Panc1 (cell line): ENCODE measurements at regions not wholly inside any gene's neighbourhood (a gene's known extent, or its start where the extent isn't known, plus 50 kb on each side); places are given as distances from the start of the nearest gene placed in this dataset.

Source experiments
- ATAC-seq: fragments of 200-7000 bp; cut with Tn5 transposase; 2 replicates; pipeline ENCODE4 v1.9.1; 2020; ENCODE audit warnings: mild to moderate bottlenecking, moderate library complexity
- BruUV-seq: library from RNA; stranded (reverse); fragments of 400-500 nt; replicated peaks from 2 replicates; lab custom pipeline; 2021; lab: Mats Ljungman, UMichigan
- CTCF ChIA-PET: fragments of 300-600 bp; sonication (Branson Sonifier 250); formaldehyde crosslinking; loops from one replicate; lab custom pipeline; 2022; ENCODE audit warnings: antibody characterized with exemption; lab: Charles Lee
- POLR2A ChIA-PET: fragments of 300-600 bp; sonication (Branson Sonifier 250); formaldehyde crosslinking; loops from one replicate; lab custom pipeline; 2022; ENCODE audit warnings: antibody characterized with exemption; lab: Charles Lee
- DNase-seq: peaks from one replicate; pipeline ENCODE4 v3.0.0-alpha.2; 2010; ENCODE audit warnings: low read depth, low spot score
- H3K27ac ChIP-seq: 2 replicates; pipeline ENCODE4 v1.5.1; 2011; ENCODE audit warnings: mild to moderate bottlenecking, low read length, inconsistent platforms
- H3K27me3 ChIP-seq: fragments of 200-500 bp; sonication (Bioruptor generic); 2 replicates; pipeline ENCODE4 v1.6.0; 2014; ENCODE audit warnings: low read length, inconsistent platforms; ENCODE audit not compliant: control insufficient read depth, insufficient read depth
- H3K36me3 ChIP-seq: fragments of 200-500 bp; sonication (Bioruptor generic); 2 replicates; pipeline ENCODE4 v1.5.1; 2014; ENCODE audit warnings: inconsistent platforms, mild to moderate bottlenecking, low read length, moderate library complexity; ENCODE audit not compliant: control insufficient read depth, insufficient read depth
- H3K4me1 ChIP-seq: 2 replicates; pipeline ENCODE4 v1.5.1; 2011; ENCODE audit warnings: inconsistent platforms, mild to moderate bottlenecking, low read length, moderate library complexity; ENCODE audit not compliant: control insufficient read depth, insufficient read depth
- H3K4me3 ChIP-seq, 2 experiments: 2 replicates each; pipeline ENCODE4 v1.5.1; 2011 to 2012; ENCODE audit warnings: low read depth in 2 of 2, low read length in 2 of 2, mild to moderate bottlenecking in 2 of 2, inconsistent platforms in 1 of 2, moderate library complexity in 1 of 2
- H3K9me3 ChIP-seq: fragments of 200-500 bp; sonication (Bioruptor generic); 2 replicates; pipeline ENCODE4 v1.5.1; 2014; ENCODE audit warnings: low read depth, mild to moderate bottlenecking, inconsistent platforms, low read length, moderate library complexity; ENCODE audit not compliant: control insufficient read depth, insufficient read depth
- POLR2AphosphoS5 ChIP-seq: IDR thresholded peaks from 2 replicates; pipeline ENCODE4 v1.6.1; 2012; ENCODE audit warnings: mild to moderate bottlenecking, low read depth, low read length, moderate library complexity
- SIN3A ChIP-seq: IDR thresholded peaks from 2 replicates; pipeline ENCODE4 v1.6.1; 2012; ENCODE audit warnings: low read depth, mild to moderate bottlenecking, low read length, moderate library complexity, borderline replicate concordance; ENCODE audit not compliant: insufficient read depth
- TCF7L2 ChIP-seq: IDR thresholded peaks from 2 replicates; pipeline ENCODE4 v1.6.1; 2011; ENCODE audit warnings: mild to moderate bottlenecking, low read depth, low read length, inconsistent platforms
- in situ Hi-C: cut with HindIII; loops from 2 replicates; pipeline ENCODE4 v1.10.0; 2016; ENCODE audit warnings: low sequenced_read_pairs, low pct_unique_long_range_greater_than_20kb
- intact Hi-C: fragments of 100-400 bp; cut with micrococcal nuclease; formaldehyde crosslinking; loops from one replicate; pipeline ENCODE4 v1.10.0; 2022; ENCODE audit not compliant: unreplicated experiment
- TF ChIP-seq, protein P1 (sequence below), 2 experiments: IDR thresholded peaks; 2 replicates each; pipeline ENCODE4 v1.6.1; 2011 to 2012; ENCODE audit warnings: low read depth in 2 of 2, control low read depth in 1 of 2, low read length in 1 of 2, mild to moderate bottlenecking in 1 of 2, moderate library complexity in 1 of 2; ENCODE audit not compliant: insufficient read depth in 1 of 2
- TF ChIP-seq, protein P2 (sequence below): fragments of 450-650 bp; IDR thresholded peaks from 2 replicates; pipeline ENCODE4 v1.5.1; 2017; ENCODE audit warnings: mild to moderate bottlenecking

DNA sequence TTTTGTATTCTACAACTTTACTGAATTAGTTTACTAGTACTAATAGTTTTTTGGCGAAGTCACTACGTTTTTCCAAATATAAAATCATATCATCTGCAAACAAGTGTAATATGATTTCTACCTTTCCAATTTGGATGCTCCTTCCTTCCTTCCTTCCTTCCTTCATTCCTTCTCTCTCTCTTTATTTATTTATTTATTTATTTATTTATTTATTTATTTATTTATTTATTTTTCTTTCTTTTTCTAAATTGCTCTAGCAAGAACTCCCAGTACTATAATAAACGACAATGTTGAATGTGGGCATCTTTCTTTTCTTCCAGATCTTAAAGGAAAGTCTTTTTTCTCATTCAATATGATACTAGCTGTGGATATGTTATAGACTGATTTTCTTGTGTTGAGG lies 656.0 kb upstream of the LUZP2 start:
- in situ Hi-C loops (no loop called here), intact Hi-C loops (no loop called here)
- DNase-seq: no peak
- BruUV-seq: no TSS peak
- no peaks in the 10 kb centered on the region for H3K36me3 ChIP-seq
- H3K9me3 ChIP-seq: no peaks in the 10 kb centered on the region; the same call in 1 of the 2 replicates
- no peak for ATAC-seq
- no peak overlapping the region for H3K27ac ChIP-seq
- no peak overlapping the region for H3K4me3 ChIP-seq
- TF ChIP-seq, protein P1, sequence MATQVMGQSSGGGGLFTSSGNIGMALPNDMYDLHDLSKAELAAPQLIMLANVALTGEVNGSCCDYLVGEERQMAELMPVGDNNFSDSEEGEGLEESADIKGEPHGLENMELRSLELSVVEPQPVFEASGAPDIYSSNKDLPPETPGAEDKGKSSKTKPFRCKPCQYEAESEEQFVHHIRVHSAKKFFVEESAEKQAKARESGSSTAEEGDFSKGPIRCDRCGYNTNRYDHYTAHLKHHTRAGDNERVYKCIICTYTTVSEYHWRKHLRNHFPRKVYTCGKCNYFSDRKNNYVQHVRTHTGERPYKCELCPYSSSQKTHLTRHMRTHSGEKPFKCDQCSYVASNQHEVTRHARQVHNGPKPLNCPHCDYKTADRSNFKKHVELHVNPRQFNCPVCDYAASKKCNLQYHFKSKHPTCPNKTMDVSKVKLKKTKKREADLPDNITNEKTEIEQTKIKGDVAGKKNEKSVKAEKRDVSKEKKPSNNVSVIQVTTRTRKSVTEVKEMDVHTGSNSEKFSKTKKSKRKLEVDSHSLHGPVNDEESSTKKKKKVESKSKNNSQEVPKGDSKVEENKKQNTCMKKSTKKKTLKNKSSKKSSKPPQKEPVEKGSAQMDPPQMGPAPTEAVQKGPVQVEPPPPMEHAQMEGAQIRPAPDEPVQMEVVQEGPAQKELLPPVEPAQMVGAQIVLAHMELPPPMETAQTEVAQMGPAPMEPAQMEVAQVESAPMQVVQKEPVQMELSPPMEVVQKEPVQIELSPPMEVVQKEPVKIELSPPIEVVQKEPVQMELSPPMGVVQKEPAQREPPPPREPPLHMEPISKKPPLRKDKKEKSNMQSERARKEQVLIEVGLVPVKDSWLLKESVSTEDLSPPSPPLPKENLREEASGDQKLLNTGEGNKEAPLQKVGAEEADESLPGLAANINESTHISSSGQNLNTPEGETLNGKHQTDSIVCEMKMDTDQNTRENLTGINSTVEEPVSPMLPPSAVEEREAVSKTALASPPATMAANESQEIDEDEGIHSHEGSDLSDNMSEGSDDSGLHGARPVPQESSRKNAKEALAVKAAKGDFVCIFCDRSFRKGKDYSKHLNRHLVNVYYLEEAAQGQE (IDR thresholded peaks at IDR 0.05; ENCODE audit: insufficient read depth in 1 of 2, low read depth in 2 of 2, low read length in 1 of 2): no peak
- TF ChIP-seq TCF7L2: no peak
- TF ChIP-seq, protein P2, sequence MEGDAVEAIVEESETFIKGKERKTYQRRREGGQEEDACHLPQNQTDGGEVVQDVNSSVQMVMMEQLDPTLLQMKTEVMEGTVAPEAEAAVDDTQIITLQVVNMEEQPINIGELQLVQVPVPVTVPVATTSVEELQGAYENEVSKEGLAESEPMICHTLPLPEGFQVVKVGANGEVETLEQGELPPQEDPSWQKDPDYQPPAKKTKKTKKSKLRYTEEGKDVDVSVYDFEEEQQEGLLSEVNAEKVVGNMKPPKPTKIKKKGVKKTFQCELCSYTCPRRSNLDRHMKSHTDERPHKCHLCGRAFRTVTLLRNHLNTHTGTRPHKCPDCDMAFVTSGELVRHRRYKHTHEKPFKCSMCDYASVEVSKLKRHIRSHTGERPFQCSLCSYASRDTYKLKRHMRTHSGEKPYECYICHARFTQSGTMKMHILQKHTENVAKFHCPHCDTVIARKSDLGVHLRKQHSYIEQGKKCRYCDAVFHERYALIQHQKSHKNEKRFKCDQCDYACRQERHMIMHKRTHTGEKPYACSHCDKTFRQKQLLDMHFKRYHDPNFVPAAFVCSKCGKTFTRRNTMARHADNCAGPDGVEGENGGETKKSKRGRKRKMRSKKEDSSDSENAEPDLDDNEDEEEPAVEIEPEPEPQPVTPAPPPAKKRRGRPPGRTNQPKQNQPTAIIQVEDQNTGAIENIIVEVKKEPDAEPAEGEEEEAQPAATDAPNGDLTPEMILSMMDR: no peak
- no peak for TF ChIP-seq SIN3A
- TF ChIP-seq POLR2AphosphoS5: no peak
- ChIA-PET POLR2A (no interaction called here), CTCF (no interaction called here)
- H3K4me1 ChIP-seq: no peaks in the 10 kb centered on the region
- H3K27me3 ChIP-seq: no peaks in the 10 kb centered on the region

DNA sequence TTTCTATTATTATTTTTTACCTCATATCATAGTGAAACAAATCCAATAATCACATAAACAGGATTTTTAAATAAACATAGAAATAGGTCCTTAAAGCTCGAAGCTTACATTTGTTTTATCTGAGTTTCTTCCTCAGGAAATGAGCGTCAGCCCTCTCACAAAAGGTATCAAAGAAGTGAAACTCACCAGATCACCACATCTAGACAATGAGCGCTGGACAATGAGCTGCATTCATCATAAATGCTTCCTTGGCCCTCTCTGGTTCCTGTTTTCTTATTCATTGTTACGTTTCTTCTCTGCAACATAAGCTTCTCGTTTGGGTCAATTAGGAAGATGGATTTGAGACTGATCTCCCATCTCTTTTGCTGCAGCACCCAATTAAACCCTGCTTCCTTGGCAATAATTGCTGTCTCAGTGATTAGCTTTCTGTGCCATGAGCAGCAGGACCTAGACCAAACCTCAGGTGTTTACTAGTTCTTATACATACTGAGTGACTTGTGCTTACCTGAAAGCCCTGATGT lies 649.9 kb upstream of the LUZP2 start:
- H3K9me3 ChIP-seq: no peaks in the 10 kb centered on the region
- POLR2A ChIA-PET: no interaction called here
- CTCF ChIA-PET: no interaction called here
- DNase-seq (no peak), ATAC-seq (no peak)
- H3K4me3 ChIP-seq: no peak overlapping the region
- in situ Hi-C loops: no loop called here
- BruUV-seq: no TSS peak
- no peak overlapping the region for H3K27ac ChIP-seq
- no peak for TF ChIP-seq TCF7L2
- TF ChIP-seq, protein P1 (IDR thresholded peaks at IDR 0.05; ENCODE audit: insufficient read depth in 1 of 2, low read depth in 2 of 2, low read length in 1 of 2): no peak
- TF ChIP-seq SIN3A: no peak
- TF ChIP-seq, protein P2: no peak
- TF ChIP-seq POLR2AphosphoS5: no peak
- no peaks in the 10 kb centered on the region for H3K4me1 ChIP-seq
- no peaks in the 10 kb centered on the region for H3K36me3 ChIP-seq
- intact Hi-C loops: no loop called here
- no peaks in the 10 kb centered on the region for H3K27me3 ChIP-seq
